GM19193 (cell line): ENCODE measurements at regions not wholly inside any gene's neighbourhood (a gene's known extent, or its start where the extent isn't known, plus 50 kb on each side); places are given as distances from the start of the nearest gene placed in this dataset.

Experiments
- POLR2A ChIP-seq: IDR thresholded peaks from 4 replicates; pipeline ENCODE4 v1.6.1; 2011; ENCODE audit not compliant: insufficient read depth, insufficient read length; ENCODE audit errors: extremely low read depth

- TF ChIP-seq POLR2A: no peak
These were observed 1106.0 kb upstream of the AUTS2 start for GRCh38 chr7:68492359-68492690.

DNA sequence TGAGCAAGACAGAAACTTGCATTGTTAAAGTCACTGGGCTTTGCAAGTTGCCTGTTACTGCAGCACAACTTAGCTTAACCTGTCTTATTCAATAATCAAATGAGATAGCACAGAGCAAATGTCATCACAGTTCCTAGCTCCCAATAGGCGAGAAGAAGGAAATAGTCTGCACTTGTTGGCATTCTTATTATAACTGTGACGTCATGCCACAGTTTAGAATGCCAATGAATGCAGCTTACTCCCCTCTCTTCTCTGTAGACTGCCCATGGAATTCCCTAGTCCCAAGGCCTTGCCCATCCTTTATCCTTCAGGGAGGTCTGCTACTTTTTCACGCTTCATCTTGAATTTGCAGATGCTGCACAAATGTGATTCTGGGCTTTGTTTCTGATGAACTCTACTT is 1094.9 kb upstream of the AUTS2 start:
- no peak for TF ChIP-seq POLR2A

GRCh38 chr7:68504716-68505115 is 1093.6 kb upstream of the AUTS2 start:
- TF ChIP-seq POLR2A: no peak

DNA sequence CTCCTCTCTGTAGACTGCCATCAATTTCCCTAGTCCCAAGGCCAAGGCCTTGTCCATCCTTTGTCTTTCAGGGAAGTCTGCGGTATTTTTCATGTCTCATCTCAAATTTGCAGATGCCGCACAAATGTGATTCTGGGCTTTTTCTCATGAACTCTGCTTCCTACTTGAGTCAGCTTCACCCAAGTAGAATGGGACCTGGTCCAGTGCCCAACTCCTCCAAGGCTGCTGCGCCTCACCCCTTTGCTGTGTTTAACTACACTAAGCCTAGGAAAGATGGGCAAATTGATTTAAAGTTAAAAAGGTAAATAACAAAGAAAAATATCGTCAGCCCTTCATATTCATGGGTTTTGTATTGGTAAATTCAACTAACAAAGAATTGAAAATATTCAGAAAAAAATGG is 1092.6 kb upstream of the AUTS2 start:
- TF ChIP-seq POLR2A: no peak

DNA sequence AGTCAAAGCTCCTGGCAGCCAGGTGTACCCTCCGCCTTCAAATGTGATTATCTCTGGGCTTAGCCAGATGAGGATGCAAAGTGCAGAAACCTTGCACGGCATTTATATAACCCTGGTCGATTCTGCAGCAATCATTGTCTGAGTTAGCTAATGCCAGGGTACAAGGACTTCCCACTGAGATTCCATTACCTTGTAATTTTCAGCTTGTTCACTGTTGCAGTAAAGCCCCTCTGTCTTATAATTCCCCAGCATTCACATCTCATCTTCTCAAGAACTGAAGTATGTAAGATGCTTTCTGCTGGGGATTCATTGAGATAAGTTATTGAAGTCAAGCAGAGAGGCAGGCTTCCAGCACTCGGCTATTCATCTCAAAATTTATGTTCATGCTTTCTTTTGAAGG is 1090.6 kb upstream of the AUTS2 start:
- no peak for TF ChIP-seq POLR2A

GRCh38 chr7:68509054-68509453 is 1089.2 kb upstream of the AUTS2 start:
- TF ChIP-seq POLR2A: no peak

DNA sequence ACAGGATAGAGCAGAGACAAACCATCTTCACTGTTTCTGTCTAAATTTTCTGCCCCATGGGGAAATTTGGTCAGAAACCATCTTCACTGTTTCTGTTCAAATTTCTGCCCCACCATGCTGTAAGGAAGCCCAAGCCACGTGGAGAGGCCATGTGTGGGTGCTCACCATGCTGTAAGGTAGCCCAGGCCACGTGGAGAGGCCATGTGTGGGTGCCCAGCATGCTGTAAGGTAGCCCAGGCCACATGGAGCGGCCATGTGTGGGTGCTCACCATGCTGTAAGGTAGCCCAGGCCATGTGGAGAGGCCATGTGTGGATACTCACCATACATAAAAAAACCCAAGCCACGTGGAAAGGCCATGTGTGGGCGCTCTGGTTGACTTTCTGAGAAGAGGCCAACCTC is 1088.7 kb upstream of the AUTS2 start:
- no peak for TF ChIP-seq POLR2A

DNA sequence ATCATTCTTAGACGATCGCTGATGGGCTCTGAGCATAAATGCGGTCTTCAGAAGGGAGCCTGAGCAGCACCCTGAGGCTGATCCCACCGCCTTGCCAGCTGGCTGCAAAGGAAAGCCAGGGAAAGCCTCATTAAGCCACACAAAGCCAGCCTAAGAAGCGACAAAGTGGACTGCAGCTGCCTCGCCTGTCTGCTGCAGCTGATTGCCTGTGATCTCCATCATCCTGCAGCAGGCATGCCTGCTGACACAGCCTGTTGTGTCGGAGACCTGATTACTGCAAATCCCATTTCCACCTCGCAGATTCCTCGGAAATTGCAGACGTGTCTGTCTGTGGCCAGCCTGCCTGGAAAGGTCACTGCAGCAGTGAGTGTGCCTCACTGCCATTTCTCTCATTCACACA is 1087.0 kb upstream of the AUTS2 start:
- TF ChIP-seq POLR2A: no peak

DNA sequence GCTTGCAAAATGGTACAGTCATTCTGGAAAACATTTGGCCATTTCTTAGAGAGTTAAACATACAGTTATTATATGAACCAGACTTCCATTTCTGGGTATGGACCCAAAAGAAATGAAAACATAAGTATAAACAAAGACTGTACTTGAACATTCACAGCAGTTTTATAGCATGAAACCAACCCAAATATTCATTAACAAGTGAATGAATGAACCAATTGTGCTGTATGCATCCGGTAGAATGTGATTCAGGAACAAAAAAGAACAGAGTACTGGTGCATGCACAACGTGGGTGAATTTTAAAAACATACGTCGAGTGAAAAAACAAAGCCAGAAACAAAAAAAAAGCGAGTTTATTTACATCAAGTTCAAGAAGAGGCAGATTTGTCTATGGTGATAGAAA is 1085.8 kb upstream of the AUTS2 start:
- no peak for TF ChIP-seq POLR2A

DNA sequence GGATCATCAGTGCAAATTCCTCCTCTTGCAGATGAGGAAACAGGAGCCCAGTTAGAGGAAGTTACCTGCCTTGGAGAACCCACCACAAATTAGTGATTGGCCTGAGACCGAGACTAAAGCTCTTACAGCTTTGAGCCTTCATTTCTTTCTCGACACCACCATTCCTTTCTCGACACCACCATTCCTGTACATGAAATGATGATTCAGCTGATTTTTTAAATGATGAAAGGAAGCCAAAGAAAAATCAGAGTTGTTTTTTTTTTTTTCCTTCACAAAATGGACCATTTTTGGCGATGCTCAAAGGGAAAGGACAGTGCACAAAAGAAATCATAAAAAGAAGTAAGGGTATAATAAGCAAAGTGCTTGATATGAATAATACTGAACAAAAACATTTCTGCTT is 1080.2 kb upstream of the AUTS2 start:
- TF ChIP-seq POLR2A: no peak

DNA sequence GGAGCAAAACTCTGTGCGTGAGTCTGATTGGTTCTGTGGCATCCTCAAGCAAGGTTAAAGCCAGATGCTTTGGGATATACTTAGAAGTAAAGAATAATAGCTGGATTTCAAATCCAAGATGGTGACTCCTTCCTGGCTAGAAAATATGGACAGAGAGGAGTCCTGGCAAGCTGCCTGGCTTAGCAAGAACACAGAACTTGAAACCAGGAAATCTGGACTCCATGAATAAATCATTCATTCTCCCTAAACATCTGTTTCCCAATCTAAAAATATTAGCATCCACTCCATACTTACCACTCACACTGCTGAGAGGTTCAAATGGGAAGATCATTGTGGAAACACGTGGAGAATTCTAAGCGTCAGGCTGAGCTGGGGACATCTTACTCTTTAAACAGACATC is 1074.1 kb upstream of the AUTS2 start:
- no peak for TF ChIP-seq POLR2A

DNA sequence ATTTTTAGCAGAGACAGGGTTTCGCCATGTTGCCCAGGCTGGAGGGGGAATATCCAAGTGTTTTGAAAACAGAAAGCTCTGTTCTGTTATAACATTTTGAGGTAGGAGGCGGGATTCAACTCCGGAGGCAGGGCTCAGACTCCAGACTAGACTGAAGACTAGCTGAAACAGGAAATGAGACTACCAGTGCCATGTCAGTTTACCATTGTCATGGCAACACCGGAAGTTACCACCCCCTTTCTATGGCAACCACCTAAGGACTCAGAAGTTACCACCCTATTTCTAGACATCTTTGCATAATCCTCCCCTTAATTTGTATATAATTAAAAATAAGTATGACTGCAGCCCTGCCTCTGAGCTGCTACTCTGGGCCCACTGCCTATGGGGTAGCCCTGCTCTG is 1069.1 kb upstream of the AUTS2 start:
- no peak for TF ChIP-seq POLR2A

- no peak for TF ChIP-seq POLR2A
These were observed 1063.0 kb upstream of the AUTS2 start for GRCh38 chr7:68535266-68535665.

- TF ChIP-seq POLR2A: no peak
These were observed 1061.1 kb upstream of the AUTS2 start for GRCh38 chr7:68537051-68537773.

GRCh38 chr7:68537774-68538071 is 1060.6 kb upstream of the AUTS2 start:
- no peak for TF ChIP-seq POLR2A

- no peak for TF ChIP-seq POLR2A
These were observed 1055.4 kb upstream of the AUTS2 start for GRCh38 chr7:68542831-68543230.

- TF ChIP-seq POLR2A: no peak
These were observed 1053.4 kb upstream of the AUTS2 start for GRCh38 chr7:68544851-68545250.
